Smooth muscle cell (in vitro differentiated cells): ENCODE measurements at regions not wholly inside any gene's neighbourhood (a gene's known extent, or its start where the extent isn't known, plus 50 kb on each side); places are given as distances from the start of the nearest gene placed in this dataset.

Experiments used
- DNase-seq: peaks from one replicate; lab custom pipeline; 2025; ENCODE audit not compliant: unreplicated experiment; lab: John Stamatoyannopoulos, UW
- H2AFZ ChIP-seq: fragments of 200-600 bp; sonication (generic); 2 replicates; pipeline ENCODE4 v1.6.0; 2016; ENCODE audit warnings: antibody characterized with exemption, low read depth, mild to moderate bottlenecking
- H3F3A ChIP-seq: fragments of 200-600 bp; sonication (generic); 2 replicates; pipeline ENCODE4 v1.6.0; 2017; ENCODE audit warnings: antibody characterized with exemption, low read depth
- H3K27ac ChIP-seq: fragments of 200-600 bp; sonication (generic); 2 replicates; pipeline ENCODE4 v1.5.1; 2016; ENCODE audit warnings: low read depth, mild to moderate bottlenecking
- H3K27me3 ChIP-seq: fragments of 200-600 bp; sonication (generic); 2 replicates; pipeline ENCODE4 v1.6.1; 2016; ENCODE audit warnings: low read depth, mild to moderate bottlenecking
- H3K36me3 ChIP-seq: fragments of 200-600 bp; sonication (generic); 2 replicates; pipeline ENCODE4 v1.5.1; 2016; ENCODE audit warnings: low read depth
- H3K4me1 ChIP-seq: fragments of 200-600 bp; sonication (generic); 2 replicates; pipeline ENCODE4 v1.5.1; 2016; ENCODE audit warnings: low read depth
- H3K4me2 ChIP-seq: fragments of 200-600 bp; sonication (generic); 2 replicates; pipeline ENCODE4 v1.6.0; 2016; ENCODE audit warnings: mild to moderate bottlenecking
- H3K4me3 ChIP-seq: fragments of 200-600 bp; sonication (generic); 2 replicates; pipeline ENCODE4 v1.5.1; 2016; ENCODE audit warnings: mild to moderate bottlenecking
- H3K79me2 ChIP-seq: fragments of 200-600 bp; sonication (generic); 2 replicates; pipeline ENCODE4 v1.6.0; 2016; ENCODE audit warnings: low read depth, mild to moderate bottlenecking
- H3K9ac ChIP-seq: fragments of 200-600 bp; sonication (generic); 2 replicates; pipeline ENCODE4 v1.6.0; 2016; ENCODE audit warnings: low read depth
- H3K9me3 ChIP-seq: fragments of 200-600 bp; sonication (generic); replicated peaks from 2 replicates; pipeline ENCODE4 v1.5.1; 2016; ENCODE audit warnings: low read depth
- H4K20me1 ChIP-seq: fragments of 200-600 bp; sonication (generic); 2 replicates; pipeline ENCODE4 v1.6.0; 2016; ENCODE audit warnings: low read depth
- CTCF ChIP-seq: fragments of 200-600 bp; sonication (generic); IDR thresholded peaks from 2 replicates; pipeline ENCODE4 v1.5.1; 2017; ENCODE audit warnings: borderline replicate concordance, mild to moderate bottlenecking, antibody characterized with exemption; ENCODE audit not compliant: insufficient read depth, poor library complexity, severe bottlenecking
- WGBS: methylation state at CpG from one replicate; pipeline ENCODE4 v1.1.7; 2016; ENCODE audit warnings: low lambda C conversion rate; 5-methylcytosine and 5-hydroxymethylcytosine counted together

- H2AFZ ChIP-seq: no peak overlapping the region
- WGBS: 63% methylated on average over 9 of the region's 9 CpGs
Observed at GRCh38 chr10:6755781-6756460, 175.8 kb upstream of the PRKCQ start.

GRCh38 chr10:6753644-6754043, 173.6 kb upstream of the PRKCQ start:
- no peak overlapping the region for H2AFZ ChIP-seq
- H3K79me2 ChIP-seq: no peaks in the 10 kb centered on the region
- DNase-seq: no peak
- H3K4me3 ChIP-seq: no peak overlapping the region
- WGBS: 69% methylated on average over 10 of the region's 10 CpGs
- H3K9ac ChIP-seq: no peak overlapping the region
- H3K27ac ChIP-seq: no peak overlapping the region
- TF ChIP-seq CTCF: no peak
- H3K27me3 ChIP-seq: no peaks in the 10 kb centered on the region
- H3K4me1 ChIP-seq: no peaks in the 10 kb centered on the region
- no peaks in the 10 kb centered on the region for H4K20me1 ChIP-seq
- H3K4me2 ChIP-seq: no peak overlapping the region
- no peaks in the 10 kb centered on the region for H3K36me3 ChIP-seq
- no peaks in the 10 kb centered on the region for H3F3A ChIP-seq
- H3K9me3 ChIP-seq: no peaks in the 10 kb centered on the region

More at GRCh38 chr10:6755781-6756460, 175.8 kb upstream of the PRKCQ start:
- Histone ChIP-seq H3K27ac (no peak overlapping the region), H3K79me2 (no peaks in the 10 kb centered on the region), H4K20me1 (no peaks in the 10 kb centered on the region), H3K36me3 (no peaks in the 10 kb centered on the region), H3K9me3 (no peaks in the 10 kb centered on the region), H3K4me2 (peak overlapping the region; percentile 74), H3K9ac (no peak overlapping the region), H3F3A (no peaks in the 10 kb centered on the region), H3K4me1 (no peaks in the 10 kb centered on the region), H3K4me3 (no peak overlapping the region), H3K27me3 (no peaks in the 10 kb centered on the region)
- no peak for TF ChIP-seq CTCF
- DNase-seq: no peak

GRCh38 chr10:6751363-6751762, 171.3 kb upstream of the PRKCQ start:
- H3K4me1 ChIP-seq: no peaks in the 10 kb centered on the region
- no peaks in the 10 kb centered on the region for H3K79me2 ChIP-seq
- no peak overlapping the region for H3K4me2 ChIP-seq
- H3K9ac ChIP-seq: no peak overlapping the region
- H3K27me3 ChIP-seq: no peaks in the 10 kb centered on the region
- H3K4me3 ChIP-seq: no peak overlapping the region
- no peak for DNase-seq
- H2AFZ ChIP-seq: no peak overlapping the region
- no peaks in the 10 kb centered on the region for H4K20me1 ChIP-seq
- WGBS: 66% methylated on average over 4 of the region's 4 CpGs
- no peak for TF ChIP-seq CTCF
- H3K9me3 ChIP-seq: no peaks in the 10 kb centered on the region
- H3K27ac ChIP-seq: no peak overlapping the region
- no peaks in the 10 kb centered on the region for H3F3A ChIP-seq
- H3K36me3 ChIP-seq: no peaks in the 10 kb centered on the region
